ENCODE measurements at regions not wholly inside any gene's neighbourhood (a gene's known extent, or its start where the extent isn't known, plus 50 kb on each side); places are given as distances from the start of the nearest gene placed in this dataset.

GRCh38 chr2:2931318-2932075, 446.1 kb downstream of the EIPR1 start:
- TF ChIP-seq POLR2A (IDR thresholded peaks at IDR 0.05), result no peak
- TF ChIP-seq, protein P1, sequence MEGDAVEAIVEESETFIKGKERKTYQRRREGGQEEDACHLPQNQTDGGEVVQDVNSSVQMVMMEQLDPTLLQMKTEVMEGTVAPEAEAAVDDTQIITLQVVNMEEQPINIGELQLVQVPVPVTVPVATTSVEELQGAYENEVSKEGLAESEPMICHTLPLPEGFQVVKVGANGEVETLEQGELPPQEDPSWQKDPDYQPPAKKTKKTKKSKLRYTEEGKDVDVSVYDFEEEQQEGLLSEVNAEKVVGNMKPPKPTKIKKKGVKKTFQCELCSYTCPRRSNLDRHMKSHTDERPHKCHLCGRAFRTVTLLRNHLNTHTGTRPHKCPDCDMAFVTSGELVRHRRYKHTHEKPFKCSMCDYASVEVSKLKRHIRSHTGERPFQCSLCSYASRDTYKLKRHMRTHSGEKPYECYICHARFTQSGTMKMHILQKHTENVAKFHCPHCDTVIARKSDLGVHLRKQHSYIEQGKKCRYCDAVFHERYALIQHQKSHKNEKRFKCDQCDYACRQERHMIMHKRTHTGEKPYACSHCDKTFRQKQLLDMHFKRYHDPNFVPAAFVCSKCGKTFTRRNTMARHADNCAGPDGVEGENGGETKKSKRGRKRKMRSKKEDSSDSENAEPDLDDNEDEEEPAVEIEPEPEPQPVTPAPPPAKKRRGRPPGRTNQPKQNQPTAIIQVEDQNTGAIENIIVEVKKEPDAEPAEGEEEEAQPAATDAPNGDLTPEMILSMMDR (IDR thresholded peaks at IDR 0.05), result no peak

Measured in thyroid gland (tissue), 4 donors.